ENCODE measurements at regions not wholly inside any gene's neighbourhood (a gene's known extent, or its start where the extent isn't known, plus 50 kb on each side); places are given as distances from the start of the nearest gene placed in this dataset.

GRCh38 chr14:98227727-98228111 lies 1044.3 kb downstream of the BCL11B start:
- TF ChIP-seq ZNF512 (CRISPR knock-in tag; IDR thresholded peaks at IDR 0.05; ENCODE audit: borderline replicate concordance), result no peak
- no peak for TF ChIP-seq CTCF (IDR thresholded peaks at IDR 0.05)
- no peak for TF ChIP-seq ZNF138 (CRISPR knock-in tag; conservative IDR thresholded peaks at IDR 0.05)
- TF ChIP-seq E2F4 (CRISPR knock-in tag; IDR thresholded peaks at IDR 0.05; ENCODE audit: borderline replicate concordance, low read depth), result no peak
- no peak for TF ChIP-seq MLX (CRISPR knock-in tag; IDR thresholded peaks at IDR 0.05)
- TF ChIP-seq IRF1 (CRISPR knock-in tag; IDR thresholded peaks at IDR 0.05), result no peak

All from WTC11 (cell line).